ACC112 (cell line): ENCODE measurements at regions not wholly inside any gene's neighbourhood (a gene's known extent, or its start where the extent isn't known, plus 50 kb on each side); places are given as distances from the start of the nearest gene placed in this dataset.

Source experiments
- H2AFZ ChIP-seq: fragments of 200-600 bp; sonication (generic); one replicate; pipeline ENCODE4 v1.6.0; 2017; ENCODE audit warnings: antibody characterized with exemption, low read length; ENCODE audit not compliant: unreplicated experiment
- H3K27ac ChIP-seq: fragments of 200-600 bp; sonication (generic); 2 replicates; pipeline ENCODE4 v1.5.1; 2014; ENCODE audit warnings: low read depth, mild to moderate bottlenecking, antibody characterized with exemption, low read length, moderate library complexity
- H3K27me3 ChIP-seq: fragments of 200-600 bp; sonication (generic); 2 replicates; pipeline ENCODE4 v1.6.1; 2014; ENCODE audit warnings: mild to moderate bottlenecking, antibody characterized with exemption, low read length, moderate library complexity, mixed read lengths; ENCODE audit not compliant: insufficient read depth
- H3K36me3 ChIP-seq: fragments of 200-600 bp; sonication (generic); 2 replicates; pipeline ENCODE4 v1.6.1; 2016; ENCODE audit warnings: mild to moderate bottlenecking, antibody characterized with exemption, low read length, moderate library complexity, mixed read lengths; ENCODE audit not compliant: insufficient read depth
- H3K4me1 ChIP-seq: fragments of 200-600 bp; sonication (generic); one replicate; pipeline ENCODE4 v1.6.1; 2016; ENCODE audit warnings: low read length, mixed read lengths; ENCODE audit not compliant: insufficient read depth, unreplicated experiment, control insufficient read depth
- H3K4me3 ChIP-seq: fragments of 200-600 bp; sonication (generic); 2 replicates; pipeline ENCODE4 v1.5.1; 2014; ENCODE audit warnings: mild to moderate bottlenecking, low read depth, low read length
- H3K79me2 ChIP-seq: fragments of 200-600 bp; sonication (generic); one replicate; pipeline ENCODE4 v1.6.0; 2016; ENCODE audit warnings: low read length; ENCODE audit not compliant: control insufficient read depth, unreplicated experiment, insufficient read depth

GRCh38 chr4:20445933-20446723, 194.4 kb downstream of the SLIT2 start:
- Histone ChIP-seq H2AFZ (no peak overlapping the region), H3K4me3 (no peak overlapping the region), H3K27me3 (no peaks in the 10 kb centered on the region), H3K36me3 (no peaks in the 10 kb centered on the region), H3K27ac (no peak overlapping the region), H3K4me1 (no peaks in the 10 kb centered on the region), H3K79me2 (no peaks in the 10 kb centered on the region)

- H3K79me2 ChIP-seq, result no peaks in the 10 kb centered on the region
- H2AFZ ChIP-seq, result no peak overlapping the region
These were observed 195.4 kb downstream of the SLIT2 start for GRCh38 chr4:20447103-20447502.

GRCh38 chr4:20451986-20452385, 200.3 kb downstream of the SLIT2 start:
- Histone ChIP-seq H2AFZ (no peak overlapping the region), H3K4me3 (no peak overlapping the region), H3K27ac (no peak overlapping the region), H3K27me3 (no peaks in the 10 kb centered on the region), H3K36me3 (no peaks in the 10 kb centered on the region), H3K79me2 (no peaks in the 10 kb centered on the region), H3K4me1 (peaks cover 10% of the 10 kb centered on the region)

More at GRCh38 chr4:20447103-20447502, 195.4 kb downstream of the SLIT2 start:
- no peaks in the 10 kb centered on the region for H3K27me3 ChIP-seq
- H3K36me3 ChIP-seq, result no peaks in the 10 kb centered on the region
- no peaks in the 10 kb centered on the region for H3K4me1 ChIP-seq
- H3K27ac ChIP-seq, result no peak overlapping the region
- H3K4me3 ChIP-seq, result no peak overlapping the region

- H2AFZ ChIP-seq, result no peak overlapping the region
- no peaks in the 10 kb centered on the region for H3K79me2 ChIP-seq
- H3K4me1 ChIP-seq, result peaks cover 10% of the 10 kb centered on the region
- no peaks in the 10 kb centered on the region for H3K36me3 ChIP-seq
- no peaks in the 10 kb centered on the region for H3K27me3 ChIP-seq
- H3K4me3 ChIP-seq, result no peak overlapping the region
- no peak overlapping the region for H3K27ac ChIP-seq
These were observed 202.8 kb downstream of the SLIT2 start for GRCh38 chr4:20454515-20454914.

GRCh38 chr4:20456407-20456806, 204.7 kb downstream of the SLIT2 start:
- H3K4me1 ChIP-seq, result peaks cover 10% of the 10 kb centered on the region
- no peaks in the 10 kb centered on the region for H3K27me3 ChIP-seq
- H2AFZ ChIP-seq, result no peak overlapping the region
- H3K27ac ChIP-seq, result no peak overlapping the region
- no peak overlapping the region for H3K4me3 ChIP-seq
- H3K36me3 ChIP-seq, result no peaks in the 10 kb centered on the region
- no peaks in the 10 kb centered on the region for H3K79me2 ChIP-seq

- Histone ChIP-seq H2AFZ (no peak overlapping the region), H3K27me3 (no peaks in the 10 kb centered on the region), H3K4me3 (no peak overlapping the region), H3K4me1 (peaks cover 27% of the 10 kb centered on the region), H3K27ac (peak overlapping the region; percentile 50), H3K36me3 (no peaks in the 10 kb centered on the region), H3K79me2 (no peaks in the 10 kb centered on the region)
These were observed 210.9 kb downstream of the SLIT2 start for GRCh38 chr4:20462426-20463175.

- Histone ChIP-seq H3K4me3 (no peak overlapping the region), H3K36me3 (no peaks in the 10 kb centered on the region), H3K79me2 (no peaks in the 10 kb centered on the region), H3K27ac (peak overlapping the region; percentile 50; the same call in 1 of the 2 replicates), H3K4me1 (peaks cover 27% of the 10 kb centered on the region), H2AFZ (no peak overlapping the region), H3K27me3 (no peaks in the 10 kb centered on the region)
These were observed 211.4 kb downstream of the SLIT2 start for GRCh38 chr4:20463176-20463430.

GRCh38 chr4:20464381-20464780, 212.7 kb downstream of the SLIT2 start:
- Histone ChIP-seq H3K27me3 (no peaks in the 10 kb centered on the region), H3K4me3 (no peak overlapping the region), H3K79me2 (no peaks in the 10 kb centered on the region), H2AFZ (no peak overlapping the region), H3K36me3 (no peaks in the 10 kb centered on the region), H3K4me1 (peaks cover 27% of the 10 kb centered on the region), H3K27ac (peak overlapping the region; percentile 60)

- Histone ChIP-seq H3K36me3 (no peaks in the 10 kb centered on the region), H3K27me3 (no peaks in the 10 kb centered on the region), H3K4me1 (no peaks in the 10 kb centered on the region), H3K27ac (no peak overlapping the region), H3K79me2 (no peaks in the 10 kb centered on the region), H2AFZ (no peak overlapping the region), H3K4me3 (no peak overlapping the region)
These were observed 222.4 kb downstream of the SLIT2 start for GRCh38 chr4:20474119-20474518.

GRCh38 chr4:20478412-20478811, 221.8 kb upstream of the PACRGL start:
- H3K4me3 ChIP-seq, result no peak overlapping the region
- no peak overlapping the region for H2AFZ ChIP-seq
- no peaks in the 10 kb centered on the region for H3K27me3 ChIP-seq
- H3K4me1 ChIP-seq, result no peaks in the 10 kb centered on the region
- no peaks in the 10 kb centered on the region for H3K36me3 ChIP-seq
- H3K27ac ChIP-seq, result no peak overlapping the region
- no peaks in the 10 kb centered on the region for H3K79me2 ChIP-seq
